ENCODE measurements at regions not wholly inside any gene's neighbourhood (a gene's known extent, or its start where the extent isn't known, plus 50 kb on each side); places are given as distances from the start of the nearest gene placed in this dataset.
A peak's percentile ranks its signal among the peaks of the same experiment; 100 is the strongest.

DNA sequence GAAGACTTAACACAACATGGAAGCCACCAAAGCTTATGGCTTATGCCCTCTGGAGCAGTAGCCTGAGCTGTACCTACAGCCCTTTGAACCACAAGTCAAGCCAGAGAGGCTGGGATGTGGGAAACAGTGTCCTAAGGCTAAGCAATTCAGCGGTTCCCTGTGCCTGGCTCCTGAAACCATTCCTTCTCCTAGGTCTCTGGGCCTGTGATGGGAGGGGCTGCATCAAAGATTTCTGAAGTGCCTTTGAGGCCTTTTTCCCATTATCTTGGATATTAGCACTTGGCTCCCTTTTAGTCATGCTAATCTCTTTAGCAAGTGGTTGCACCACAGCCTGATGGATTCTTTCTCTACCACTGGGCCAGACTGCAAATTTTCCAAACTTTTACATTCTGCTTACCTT, 140.5 kb upstream of the NUDT10 start:
- Histone ChIP-seq H3K79me2 (ENCODE audit: insufficient read depth, low read length) (no peaks in the 10 kb centered on the region), H3K9me3 (ENCODE audit: insufficient read depth, low read length, severe bottlenecking) (no peaks in the 10 kb centered on the region), H3K4me1 (ENCODE audit: insufficient read depth, low read length) (no peaks in the 10 kb centered on the region), H3K36me3 (ENCODE audit: insufficient read depth, low read length) (no peaks in the 10 kb centered on the region), H3K27me3 (ENCODE audit: insufficient read depth, low read length, poor library complexity) (no peaks in the 10 kb centered on the region), H3K4me2 (ENCODE audit: insufficient read depth, low read length) (no peak overlapping the region), H3K4me3 (ENCODE audit: low read depth in 1 of 2, low read length in 2 of 2) (no peak overlapping the region), H2AFZ (ENCODE audit: low read depth, low read length) (no peak overlapping the region), H3K27ac (ENCODE audit: low read length) (no peak overlapping the region), H4K20me1 (ENCODE audit: insufficient read depth, low read length) (no peaks in the 10 kb centered on the region), H3K9ac (ENCODE audit: low read depth, low read length) (no peak overlapping the region)
- no peak for DNase-seq
- TF ChIP-seq, protein P1, sequence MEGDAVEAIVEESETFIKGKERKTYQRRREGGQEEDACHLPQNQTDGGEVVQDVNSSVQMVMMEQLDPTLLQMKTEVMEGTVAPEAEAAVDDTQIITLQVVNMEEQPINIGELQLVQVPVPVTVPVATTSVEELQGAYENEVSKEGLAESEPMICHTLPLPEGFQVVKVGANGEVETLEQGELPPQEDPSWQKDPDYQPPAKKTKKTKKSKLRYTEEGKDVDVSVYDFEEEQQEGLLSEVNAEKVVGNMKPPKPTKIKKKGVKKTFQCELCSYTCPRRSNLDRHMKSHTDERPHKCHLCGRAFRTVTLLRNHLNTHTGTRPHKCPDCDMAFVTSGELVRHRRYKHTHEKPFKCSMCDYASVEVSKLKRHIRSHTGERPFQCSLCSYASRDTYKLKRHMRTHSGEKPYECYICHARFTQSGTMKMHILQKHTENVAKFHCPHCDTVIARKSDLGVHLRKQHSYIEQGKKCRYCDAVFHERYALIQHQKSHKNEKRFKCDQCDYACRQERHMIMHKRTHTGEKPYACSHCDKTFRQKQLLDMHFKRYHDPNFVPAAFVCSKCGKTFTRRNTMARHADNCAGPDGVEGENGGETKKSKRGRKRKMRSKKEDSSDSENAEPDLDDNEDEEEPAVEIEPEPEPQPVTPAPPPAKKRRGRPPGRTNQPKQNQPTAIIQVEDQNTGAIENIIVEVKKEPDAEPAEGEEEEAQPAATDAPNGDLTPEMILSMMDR (IDR thresholded peaks at IDR 0.05; ENCODE audit: borderline replicate concordance, extremely low read depth, low read length, poor library complexity, severe bottlenecking) = no peak
- TF ChIP-seq EZH2 (IDR thresholded peaks at IDR 0.05; ENCODE audit: borderline replicate concordance, low read depth, low read length, severe bottlenecking) = no peak
- ATAC-seq (ENCODE audit: insufficient read depth, low read depth) = no peak

DNA sequence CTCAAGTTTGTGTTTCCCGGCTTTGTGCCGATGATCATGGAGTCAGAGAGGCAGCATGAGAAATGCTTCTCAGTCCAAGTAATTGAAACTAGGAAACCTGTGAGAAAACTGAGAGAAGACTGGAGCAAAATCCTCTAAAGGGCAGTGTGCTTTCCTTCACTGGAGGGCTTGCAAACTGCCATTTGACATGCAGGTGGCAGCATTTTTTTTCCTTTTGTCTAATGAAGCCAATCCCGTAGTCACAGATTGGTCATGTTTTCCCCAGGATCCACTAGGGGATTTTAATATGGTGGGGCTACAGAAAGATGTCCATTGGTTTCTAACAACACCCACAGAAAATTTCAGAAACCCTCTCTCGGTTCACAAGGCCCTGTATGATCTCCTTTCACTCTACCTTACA, 117.4 kb upstream of the NUDT10 start:
- H3K9me3 ChIP-seq (ENCODE audit: insufficient read depth, low read length, severe bottlenecking) = no peaks in the 10 kb centered on the region
- H3K27ac ChIP-seq (ENCODE audit: low read length) = no peak overlapping the region
- no peaks in the 10 kb centered on the region for H3K27me3 ChIP-seq (ENCODE audit: insufficient read depth, low read length, poor library complexity)
- no peak overlapping the region for H3K4me3 ChIP-seq (ENCODE audit: low read depth in 1 of 2, low read length in 2 of 2)
- H3K4me2 ChIP-seq (ENCODE audit: insufficient read depth, low read length) = no peak overlapping the region
- no peaks in the 10 kb centered on the region for H3K4me1 ChIP-seq (ENCODE audit: insufficient read depth, low read length)
- ATAC-seq (ENCODE audit: insufficient read depth, low read depth) (no peak), DNase-seq (no peak)
- H3K9ac ChIP-seq (ENCODE audit: low read depth, low read length) = no peak overlapping the region
- H2AFZ ChIP-seq (ENCODE audit: low read depth, low read length) = no peak overlapping the region
- TF ChIP-seq EZH2 (IDR thresholded peaks at IDR 0.05; ENCODE audit: borderline replicate concordance, low read depth, low read length, severe bottlenecking) = no peak
- TF ChIP-seq, protein P1 (IDR thresholded peaks at IDR 0.05; ENCODE audit: borderline replicate concordance, extremely low read depth, low read length, poor library complexity, severe bottlenecking) = peak; percentile 9
- H3K36me3 ChIP-seq (ENCODE audit: insufficient read depth, low read length) = no peaks in the 10 kb centered on the region
- H3K79me2 ChIP-seq (ENCODE audit: insufficient read depth, low read length) = no peaks in the 10 kb centered on the region
- no peaks in the 10 kb centered on the region for H4K20me1 ChIP-seq (ENCODE audit: insufficient read depth, low read length)

DNA sequence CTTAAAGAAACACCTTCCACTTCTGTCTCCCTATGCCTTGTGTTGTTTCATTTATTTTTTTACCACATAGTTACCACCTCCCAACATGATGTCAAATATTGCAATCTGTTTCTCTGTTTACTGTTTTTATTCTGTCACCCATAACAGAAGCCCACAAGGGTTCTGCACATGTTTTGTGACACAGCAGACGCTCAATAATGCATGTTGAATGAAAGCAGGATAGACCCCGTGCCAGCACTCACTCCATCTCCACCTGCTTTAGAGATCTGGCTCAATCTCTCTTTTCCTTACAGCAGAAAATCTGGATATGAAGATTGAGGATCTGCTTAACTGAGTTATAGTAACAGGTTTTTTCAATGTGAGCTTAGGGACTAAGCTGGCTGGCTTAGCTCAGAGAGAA, 116.8 kb upstream of the NUDT10 start:
- Histone ChIP-seq H4K20me1 (ENCODE audit: insufficient read depth, low read length) (no peaks in the 10 kb centered on the region), H3K27me3 (ENCODE audit: insufficient read depth, low read length, poor library complexity) (no peaks in the 10 kb centered on the region), H2AFZ (ENCODE audit: low read depth, low read length) (no peak overlapping the region), H3K79me2 (ENCODE audit: insufficient read depth, low read length) (no peaks in the 10 kb centered on the region), H3K4me2 (ENCODE audit: insufficient read depth, low read length) (no peak overlapping the region), H3K4me3 (ENCODE audit: low read depth in 1 of 2, low read length in 2 of 2) (no peak overlapping the region), H3K9me3 (ENCODE audit: insufficient read depth, low read length, severe bottlenecking) (no peaks in the 10 kb centered on the region), H3K27ac (ENCODE audit: low read length) (no peak overlapping the region), H3K9ac (ENCODE audit: low read depth, low read length) (no peak overlapping the region), H3K36me3 (ENCODE audit: insufficient read depth, low read length) (no peaks in the 10 kb centered on the region), H3K4me1 (ENCODE audit: insufficient read depth, low read length) (no peaks in the 10 kb centered on the region)
- DNase-seq (no peak), ATAC-seq (ENCODE audit: insufficient read depth, low read depth) (no peak)
- TF ChIP-seq EZH2 (IDR thresholded peaks at IDR 0.05; ENCODE audit: borderline replicate concordance, low read depth, low read length, severe bottlenecking) = no peak
- TF ChIP-seq, protein P1 (IDR thresholded peaks at IDR 0.05; ENCODE audit: borderline replicate concordance, extremely low read depth, low read length, poor library complexity, severe bottlenecking) = no peak

DNA sequence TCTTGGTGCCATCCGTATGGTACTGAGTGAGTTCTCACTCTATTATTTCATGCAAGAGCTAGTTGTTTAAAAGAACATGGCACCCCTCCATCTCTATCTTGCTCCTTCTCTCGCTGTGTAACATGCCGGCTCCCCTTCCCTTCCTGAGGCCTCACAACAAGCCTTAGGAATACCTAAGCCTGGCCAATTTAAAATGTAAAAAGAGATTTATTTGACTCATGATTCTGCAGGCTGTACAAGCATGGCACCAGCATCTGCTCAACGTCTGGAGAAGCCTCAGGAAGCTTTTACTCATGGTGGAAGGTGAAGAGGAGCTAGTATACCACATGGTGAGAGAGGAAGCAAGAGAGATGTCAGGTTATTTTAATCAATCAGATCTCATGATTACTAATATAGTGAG, 90.4 kb upstream of the NUDT10 start:
- H3K79me2 ChIP-seq (ENCODE audit: insufficient read depth, low read length) = no peaks in the 10 kb centered on the region
- no peaks in the 10 kb centered on the region for H3K9me3 ChIP-seq (ENCODE audit: insufficient read depth, low read length, severe bottlenecking)
- H3K9ac ChIP-seq (ENCODE audit: low read depth, low read length) = no peak overlapping the region
- H3K4me2 ChIP-seq (ENCODE audit: insufficient read depth, low read length) = no peak overlapping the region
- H3K27ac ChIP-seq (ENCODE audit: low read length) = no peak overlapping the region
- no peaks in the 10 kb centered on the region for H4K20me1 ChIP-seq (ENCODE audit: insufficient read depth, low read length)
- no peak overlapping the region for H2AFZ ChIP-seq (ENCODE audit: low read depth, low read length)
- TF ChIP-seq, protein P1 (IDR thresholded peaks at IDR 0.05; ENCODE audit: borderline replicate concordance, extremely low read depth, low read length, poor library complexity, severe bottlenecking) = no peak
- TF ChIP-seq EZH2 (IDR thresholded peaks at IDR 0.05; ENCODE audit: borderline replicate concordance, low read depth, low read length, severe bottlenecking) = no peak
- no peaks in the 10 kb centered on the region for H3K4me1 ChIP-seq (ENCODE audit: insufficient read depth, low read length)
- H3K36me3 ChIP-seq (ENCODE audit: insufficient read depth, low read length) = no peaks in the 10 kb centered on the region
- ATAC-seq (ENCODE audit: insufficient read depth, low read depth) = no peak
- no peak overlapping the region for H3K4me3 ChIP-seq (ENCODE audit: low read depth in 1 of 2, low read length in 2 of 2)
- H3K27me3 ChIP-seq (ENCODE audit: insufficient read depth, low read length, poor library complexity) = no peaks in the 10 kb centered on the region
- DNase-seq = no peak

Data from DND-41 (cell line).